B cell (primary cell): ENCODE measurements at regions not wholly inside any gene's neighbourhood (a gene's known extent, or its start where the extent isn't known, plus 50 kb on each side); places are given as distances from the start of the nearest gene placed in this dataset.

Experiments
- EZH2 ChIP-seq: IDR thresholded peaks from 2 replicates; pipeline ENCODE4 v1.6.1; 2012; ENCODE audit warnings: borderline replicate concordance, low read depth, mild to moderate bottlenecking, moderate library complexity, low read length; ENCODE audit not compliant: insufficient read depth, poor library complexity, severe bottlenecking
- TF ChIP-seq, protein P1 (sequence below): fragments of 200-600 bp; IDR thresholded peaks from one replicate; pipeline ENCODE4 v1.8.0; 2022; ENCODE audit warnings: antibody characterized with exemption, mild to moderate bottlenecking

DNA sequence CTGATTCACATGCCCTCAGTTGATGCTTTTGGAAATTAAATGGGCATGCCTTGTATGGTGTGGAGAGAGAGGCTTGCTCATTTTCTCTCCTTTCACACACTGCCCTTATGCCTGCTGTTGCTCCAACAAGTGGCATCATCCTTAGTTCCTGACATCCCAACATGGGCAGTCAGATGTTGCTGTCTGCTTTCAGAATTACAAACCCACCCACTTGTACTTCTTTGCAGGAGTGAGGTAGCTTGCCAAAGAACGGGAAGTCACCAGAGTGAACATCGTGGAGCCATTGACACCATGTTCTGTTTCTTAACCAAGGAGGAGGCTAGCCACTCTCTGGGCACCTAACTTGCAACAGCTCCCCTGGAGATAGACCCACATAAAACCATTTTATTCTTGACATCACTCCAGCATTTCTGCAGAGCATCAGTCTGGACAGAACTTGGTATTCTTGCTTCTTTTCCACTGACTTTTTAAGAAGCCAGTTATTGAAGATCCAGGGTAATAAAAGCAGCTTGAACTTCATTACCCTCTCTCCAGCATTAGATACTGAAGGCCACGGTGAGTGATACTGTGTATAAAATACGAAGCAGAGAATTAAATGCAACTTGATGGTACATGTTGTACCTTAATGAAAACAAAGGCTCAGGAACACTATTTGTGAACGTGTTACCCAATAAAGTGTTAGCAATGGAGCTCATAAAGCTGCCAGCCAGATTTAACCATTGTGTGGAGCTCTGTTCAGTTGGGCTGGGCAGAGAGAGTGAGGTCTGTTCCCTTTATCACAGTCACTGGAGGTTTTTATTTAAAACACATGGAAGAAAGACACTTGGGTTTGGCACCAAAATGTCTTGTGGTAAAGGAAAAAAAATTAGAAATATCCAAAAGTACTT is 195.8 kb upstream of the HABP2 start:
- TF ChIP-seq, protein P1, sequence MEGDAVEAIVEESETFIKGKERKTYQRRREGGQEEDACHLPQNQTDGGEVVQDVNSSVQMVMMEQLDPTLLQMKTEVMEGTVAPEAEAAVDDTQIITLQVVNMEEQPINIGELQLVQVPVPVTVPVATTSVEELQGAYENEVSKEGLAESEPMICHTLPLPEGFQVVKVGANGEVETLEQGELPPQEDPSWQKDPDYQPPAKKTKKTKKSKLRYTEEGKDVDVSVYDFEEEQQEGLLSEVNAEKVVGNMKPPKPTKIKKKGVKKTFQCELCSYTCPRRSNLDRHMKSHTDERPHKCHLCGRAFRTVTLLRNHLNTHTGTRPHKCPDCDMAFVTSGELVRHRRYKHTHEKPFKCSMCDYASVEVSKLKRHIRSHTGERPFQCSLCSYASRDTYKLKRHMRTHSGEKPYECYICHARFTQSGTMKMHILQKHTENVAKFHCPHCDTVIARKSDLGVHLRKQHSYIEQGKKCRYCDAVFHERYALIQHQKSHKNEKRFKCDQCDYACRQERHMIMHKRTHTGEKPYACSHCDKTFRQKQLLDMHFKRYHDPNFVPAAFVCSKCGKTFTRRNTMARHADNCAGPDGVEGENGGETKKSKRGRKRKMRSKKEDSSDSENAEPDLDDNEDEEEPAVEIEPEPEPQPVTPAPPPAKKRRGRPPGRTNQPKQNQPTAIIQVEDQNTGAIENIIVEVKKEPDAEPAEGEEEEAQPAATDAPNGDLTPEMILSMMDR, result no peak
- TF ChIP-seq EZH2, result no peak
